ENCODE measurements at regions not wholly inside any gene's neighbourhood (a gene's known extent, or its start where the extent isn't known, plus 50 kb on each side); places are given as distances from the start of the nearest gene placed in this dataset.

- Histone ChIP-seq H3K9me2 (replicated peaks; ENCODE audit: control insufficient read depth, low read length) (no peaks in the 10 kb centered on the region), H3K9me3 (ENCODE audit: control insufficient read depth, insufficient read depth, low read length) (no peaks in the 10 kb centered on the region), H3K4me1 (ENCODE audit: control insufficient read depth, low read length) (no peaks in the 10 kb centered on the region), H4K20me1 (ENCODE audit: control insufficient read depth, insufficient read depth, low read depth, low read length) (no peaks in the 10 kb centered on the region), H3K4me2 (ENCODE audit: low read length) (no peak overlapping the region), H3K27ac (ENCODE audit: low read depth, low read length) (no peak overlapping the region), H3K36me3 (ENCODE audit: control insufficient read depth, low read length) (no peaks in the 10 kb centered on the region), H3K79me2 (ENCODE audit: control insufficient read depth, low read length) (no peaks in the 10 kb centered on the region), H3K27me3 (ENCODE audit: control insufficient read depth, low read length) (peaks cover 11% of the 10 kb centered on the region), H3F3A (ENCODE audit: control insufficient read depth, insufficient read depth) (no peaks in the 10 kb centered on the region), H3K4me3 (ENCODE audit: low read length) (no peak overlapping the region)
- no peak for TF ChIP-seq EZH2phosphoT487 (IDR thresholded peaks at IDR 0.05; ENCODE audit: borderline replicate concordance, low read length)
- TF ChIP-seq CTCF (IDR thresholded peaks at IDR 0.05; ENCODE audit: low read depth, low read length, poor library complexity, severe bottlenecking), result no peak
These were observed 71.3 kb upstream of the TNFRSF21 start for GRCh38 chr6:47381036-47381435.

GRCh38 chr6:47383360-47383759 lies 73.7 kb upstream of the TNFRSF21 start:
- H3F3A ChIP-seq (ENCODE audit: control insufficient read depth, insufficient read depth), result no peaks in the 10 kb centered on the region
- H3K27me3 ChIP-seq (ENCODE audit: control insufficient read depth, low read length), result peaks cover 6% of the 10 kb centered on the region; the same call in 1 of the 2 replicates
- no peak overlapping the region for H3K27ac ChIP-seq (ENCODE audit: low read depth, low read length)
- H3K79me2 ChIP-seq (ENCODE audit: control insufficient read depth, low read length), result no peaks in the 10 kb centered on the region
- TF ChIP-seq CTCF (IDR thresholded peaks at IDR 0.05; ENCODE audit: low read depth, low read length, poor library complexity, severe bottlenecking) (no peak), EZH2phosphoT487 (IDR thresholded peaks at IDR 0.05; ENCODE audit: borderline replicate concordance, low read length) (no peak)
- no peaks in the 10 kb centered on the region for H4K20me1 ChIP-seq (ENCODE audit: control insufficient read depth, insufficient read depth, low read depth, low read length)
- no peak overlapping the region for H3K4me3 ChIP-seq (ENCODE audit: low read length)
- no peak overlapping the region for H3K4me2 ChIP-seq (ENCODE audit: low read length)
- H3K9me2 ChIP-seq (replicated peaks; ENCODE audit: control insufficient read depth, low read length), result no peaks in the 10 kb centered on the region
- H3K9me3 ChIP-seq (ENCODE audit: control insufficient read depth, insufficient read depth, low read length), result no peaks in the 10 kb centered on the region
- H3K4me1 ChIP-seq (ENCODE audit: control insufficient read depth, low read length), result no peaks in the 10 kb centered on the region
- H3K36me3 ChIP-seq (ENCODE audit: control insufficient read depth, low read length), result no peaks in the 10 kb centered on the region

GRCh38 chr6:47391675-47392074 lies 82.0 kb upstream of the TNFRSF21 start:
- Histone ChIP-seq H3K79me2 (ENCODE audit: control insufficient read depth, low read length) (no peaks in the 10 kb centered on the region), H3K27ac (ENCODE audit: low read depth, low read length) (no peak overlapping the region), H3K4me3 (ENCODE audit: low read length) (no peak overlapping the region), H3K9me2 (replicated peaks; ENCODE audit: control insufficient read depth, low read length) (no peaks in the 10 kb centered on the region), H3F3A (ENCODE audit: control insufficient read depth, insufficient read depth) (no peaks in the 10 kb centered on the region), H3K4me1 (ENCODE audit: control insufficient read depth, low read length) (no peaks in the 10 kb centered on the region), H3K4me2 (ENCODE audit: low read length) (no peak overlapping the region), H3K36me3 (ENCODE audit: control insufficient read depth, low read length) (no peaks in the 10 kb centered on the region), H4K20me1 (ENCODE audit: control insufficient read depth, insufficient read depth, low read depth, low read length) (no peaks in the 10 kb centered on the region), H3K27me3 (ENCODE audit: control insufficient read depth, low read length) (no peaks in the 10 kb centered on the region; the same call in 1 of the 2 replicates), H3K9me3 (ENCODE audit: control insufficient read depth, insufficient read depth, low read length) (no peaks in the 10 kb centered on the region)
- TF ChIP-seq CTCF (IDR thresholded peaks at IDR 0.05; ENCODE audit: low read depth, low read length, poor library complexity, severe bottlenecking) (no peak), EZH2phosphoT487 (IDR thresholded peaks at IDR 0.05; ENCODE audit: borderline replicate concordance, low read length) (no peak)

All from DOHH2 (cell line).